ENCODE measurements at regions not wholly inside any gene's neighbourhood (a gene's known extent, or its start where the extent isn't known, plus 50 kb on each side); places are given as distances from the start of the nearest gene placed in this dataset.

DNA sequence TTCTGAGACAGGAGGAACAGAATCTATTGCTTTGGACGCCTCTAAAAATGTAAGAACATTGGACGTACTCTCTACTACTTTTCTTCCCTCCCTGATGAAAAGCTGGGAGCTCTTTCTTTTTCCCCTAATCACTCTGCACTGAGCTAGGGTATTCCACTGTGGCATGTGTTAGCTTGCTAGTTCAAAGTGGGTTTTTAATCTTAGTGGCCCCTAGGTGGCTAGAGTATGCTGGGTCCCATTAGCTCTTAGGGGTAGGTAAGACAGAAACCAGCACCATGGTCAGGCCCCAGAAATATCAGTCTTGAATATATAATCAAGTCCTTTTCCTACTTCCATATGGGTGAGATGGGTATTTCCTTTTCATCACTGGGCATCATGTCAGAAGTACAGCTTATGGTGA, 945.2 kb upstream of the PTPRD start:
- TF ChIP-seq EP300 (IDR thresholded peaks at IDR 0.05): no peak
- no peak for TF ChIP-seq HES2 (IDR thresholded peaks at IDR 0.05)
- TF ChIP-seq JUNB (IDR thresholded peaks at IDR 0.05): no peak
- TF ChIP-seq KDM5A (IDR thresholded peaks at IDR 0.05): no peak
- TF ChIP-seq RAD21 (conservative IDR thresholded peaks at IDR 0.05 in 1 of 2, IDR thresholded peaks at IDR 0.05 in 1 of 2): no peak
- no peak for TF ChIP-seq CTCF (IDR thresholded peaks at IDR 0.05)

All from A549 (cell line).